NOMO-1 (cell line): ENCODE measurements at regions not wholly inside any gene's neighbourhood (a gene's known extent, or its start where the extent isn't known, plus 50 kb on each side); places are given as distances from the start of the nearest gene placed in this dataset.
A peak's percentile ranks its signal among the peaks of the same experiment; 100 is the strongest.
"Not testable (repeated sequence)": the region's sequence is repeated elsewhere in the genome, so short reads cannot be mapped to it uniquely, and the experiment has no call there.

Experiments used
- DNase-seq, 2 experiments: peaks; one replicate each; lab custom pipeline; 2025; ENCODE audit not compliant: unreplicated experiment in 2 of 2; lab: John Stamatoyannopoulos, UW

DNA sequence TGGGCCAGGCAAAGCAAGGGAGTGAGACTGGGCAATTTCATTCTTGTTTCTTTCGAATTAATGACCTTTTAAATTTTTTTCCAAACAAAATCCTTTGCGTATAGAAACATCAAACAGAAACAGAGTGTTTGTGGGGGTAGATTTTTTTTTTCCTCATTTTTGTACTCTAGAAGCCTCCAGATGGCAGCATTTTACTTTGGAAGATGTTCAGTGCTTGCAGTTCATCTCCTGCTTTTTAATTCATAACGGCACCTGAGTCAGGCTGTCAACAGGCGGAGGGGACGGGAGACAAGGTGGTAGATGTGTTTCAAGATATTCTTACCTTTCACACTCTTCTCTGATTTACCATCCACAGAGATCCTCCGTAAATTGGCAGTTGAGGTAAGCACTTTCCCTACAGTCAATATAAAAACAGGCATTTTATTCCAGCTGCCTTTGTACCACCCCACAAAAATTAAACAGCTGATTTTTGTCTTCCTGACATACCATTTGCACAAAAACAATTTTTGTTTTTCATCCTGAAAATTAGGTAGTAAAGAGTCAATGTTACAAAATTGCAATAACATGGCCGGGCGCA, 99.5 kb upstream of the FBXL17 start:
- DNase-seq, result peak in 1 of 2 experiments; percentile 6

DNA sequence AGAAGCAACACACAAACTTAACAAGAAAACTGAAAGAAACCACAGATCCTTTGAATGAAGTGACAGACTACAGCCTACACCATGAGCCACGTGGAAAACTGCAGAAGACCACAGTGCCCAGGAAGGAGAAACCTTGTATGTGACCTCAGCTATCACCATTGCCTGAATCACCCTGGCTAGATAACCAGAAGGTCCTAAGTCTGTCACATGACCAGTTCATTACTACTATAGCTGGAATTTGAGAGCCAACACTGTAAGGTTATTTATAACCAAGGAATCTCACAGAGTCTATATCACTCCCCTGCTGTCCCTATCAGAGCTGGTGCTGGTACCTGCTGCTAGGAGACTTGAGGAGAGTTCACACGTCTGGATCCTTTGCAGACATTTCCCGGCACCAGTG, 90.3 kb upstream of the FBXL17 start:
- no peak for DNase-seq

DNA sequence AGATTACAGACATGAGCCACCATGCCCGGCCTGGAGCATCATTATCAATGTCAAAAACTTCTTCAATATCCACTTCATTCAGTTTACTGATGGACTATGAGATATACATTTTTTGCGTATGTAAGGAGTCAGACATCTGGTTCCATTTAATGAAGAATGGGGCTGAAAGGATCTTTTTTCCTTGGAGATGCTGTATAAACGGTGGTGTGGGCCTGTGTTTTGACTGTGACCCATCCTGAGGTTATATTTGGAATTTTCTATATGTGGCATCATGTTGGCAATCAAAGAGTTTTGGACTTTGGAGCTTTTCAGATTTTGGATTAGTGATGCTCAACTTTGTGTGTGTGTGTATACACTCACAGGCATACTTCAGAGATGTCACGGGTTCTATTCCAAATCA, 85.7 kb upstream of the FBXL17 start:
- DNase-seq, result no peak

DNA sequence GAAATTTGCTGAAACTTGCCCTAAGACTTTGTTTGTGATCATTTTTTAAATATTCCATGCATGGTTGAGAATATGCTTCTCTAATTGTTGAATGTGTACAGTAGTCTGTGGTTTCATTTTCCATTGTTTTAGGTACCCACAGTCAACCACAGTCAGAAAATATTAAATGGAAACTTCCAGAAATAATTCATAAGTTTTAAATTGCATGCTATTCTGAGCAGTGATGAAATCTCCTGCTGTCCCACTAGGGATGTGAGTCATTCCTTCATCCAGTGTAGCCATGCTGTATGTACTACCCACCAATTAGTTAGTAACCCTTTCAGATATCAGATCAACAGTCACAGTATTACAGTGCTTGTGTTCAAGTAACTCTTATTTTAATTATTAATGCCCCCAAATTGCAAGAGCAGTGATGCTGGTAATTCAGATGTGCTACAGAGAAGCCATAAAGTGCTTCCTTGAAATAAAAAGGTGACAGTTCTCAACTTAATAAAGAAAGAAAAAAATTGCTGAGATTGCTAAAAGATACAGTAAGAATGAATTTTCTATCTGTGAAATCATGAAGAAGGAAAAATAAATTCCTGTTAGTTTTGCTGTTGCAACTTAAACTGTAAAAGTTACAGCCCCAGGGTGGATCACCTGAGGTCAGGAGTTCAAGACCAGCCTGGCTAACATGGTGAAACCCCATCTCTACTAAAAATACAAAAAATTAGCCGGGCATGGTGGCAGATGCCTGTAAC, 79.9 kb upstream of the FBXL17 start:
- peak in 1 of 2 experiments; percentile 10 for DNase-seq

DNA sequence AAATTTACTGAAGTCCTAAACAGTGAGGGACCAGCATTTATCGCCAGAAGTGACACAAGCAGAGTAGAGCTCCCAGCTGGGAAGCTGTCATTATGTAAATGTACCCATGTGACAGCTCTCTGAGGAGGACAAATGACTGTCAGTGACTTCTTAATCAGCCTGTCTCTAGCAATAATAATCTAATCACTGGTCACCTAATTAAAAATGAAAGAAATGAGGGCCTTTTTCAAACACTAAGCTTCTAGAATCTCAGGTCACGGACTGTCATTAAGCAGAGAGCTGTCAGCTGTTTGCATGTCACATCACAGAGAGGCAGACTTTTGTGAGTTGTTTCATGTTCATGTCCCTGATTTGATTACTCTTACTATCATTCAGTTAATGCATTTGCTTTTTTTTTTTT, 77.9 kb upstream of the FBXL17 start:
- DNase-seq, result no peak

DNA sequence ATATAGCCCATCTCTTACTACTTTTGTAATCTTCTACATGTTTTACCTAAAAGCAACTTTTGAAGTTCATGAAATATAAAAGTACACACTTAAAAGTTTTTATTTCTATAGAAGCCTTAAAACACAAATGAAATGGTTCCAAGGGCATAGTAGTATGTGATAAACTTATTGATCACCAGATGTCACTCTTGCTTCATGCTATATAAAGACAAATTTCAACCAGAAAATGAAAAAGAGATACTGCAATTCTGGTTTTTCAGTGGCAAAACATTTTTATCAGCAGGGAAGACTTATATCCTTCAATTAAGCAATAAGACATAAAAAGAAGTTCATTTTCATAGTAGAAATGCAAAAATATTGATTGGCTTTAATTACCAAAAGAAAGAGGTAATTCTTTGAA, 69.4 kb upstream of the FBXL17 start:
- DNase-seq, result no peak

DNA sequence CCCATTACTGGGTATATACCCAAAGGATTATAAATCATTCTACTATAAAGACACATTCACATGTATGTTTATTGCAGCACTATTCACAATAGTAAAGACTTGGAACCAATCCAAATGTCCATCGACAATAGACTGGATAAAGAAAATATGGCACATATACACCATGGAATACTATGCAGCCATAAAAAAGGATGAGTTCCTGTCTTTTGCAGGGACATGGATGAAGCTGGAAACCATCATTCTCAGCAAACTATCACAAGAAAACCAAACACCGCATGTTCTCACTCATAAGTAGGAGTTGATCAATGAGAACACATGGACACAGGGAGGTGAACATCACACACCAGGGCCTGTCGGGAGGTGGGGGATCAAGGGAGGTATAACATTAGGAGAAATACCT, 62.2 kb upstream of the FBXL17 start:
- DNase-seq, result not testable (repeated sequence)

DNA sequence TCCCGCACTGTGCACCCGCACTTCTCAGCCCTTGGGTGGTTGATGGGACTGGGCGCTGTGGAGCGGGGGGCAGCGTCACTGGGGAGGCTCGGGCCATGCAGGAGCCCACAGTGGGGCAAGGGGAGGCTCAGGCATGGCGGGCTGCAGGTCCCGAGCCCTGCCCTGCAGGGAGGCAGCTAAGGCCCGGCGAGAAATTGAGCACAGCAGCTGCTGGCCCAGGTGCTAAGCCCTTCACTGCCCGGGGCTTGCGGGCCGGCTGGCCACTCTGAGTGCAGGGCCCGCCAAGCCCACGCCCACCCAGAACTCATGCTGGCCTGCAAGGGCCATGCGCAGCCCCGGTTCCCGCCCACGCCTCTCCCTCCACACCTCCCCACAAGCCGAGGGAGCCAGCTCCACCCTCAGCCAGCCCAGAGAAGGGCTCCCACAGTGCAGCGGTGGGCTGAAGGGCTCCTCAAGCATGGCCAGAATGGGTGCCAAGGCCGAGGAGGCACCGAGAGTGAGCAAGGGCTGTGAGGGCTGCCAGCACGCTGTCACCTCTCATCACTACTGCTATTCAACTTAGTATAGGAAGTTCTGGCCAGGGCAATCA, 60.3 kb upstream of the FBXL17 start:
- not testable (repeated sequence) for DNase-seq

DNA sequence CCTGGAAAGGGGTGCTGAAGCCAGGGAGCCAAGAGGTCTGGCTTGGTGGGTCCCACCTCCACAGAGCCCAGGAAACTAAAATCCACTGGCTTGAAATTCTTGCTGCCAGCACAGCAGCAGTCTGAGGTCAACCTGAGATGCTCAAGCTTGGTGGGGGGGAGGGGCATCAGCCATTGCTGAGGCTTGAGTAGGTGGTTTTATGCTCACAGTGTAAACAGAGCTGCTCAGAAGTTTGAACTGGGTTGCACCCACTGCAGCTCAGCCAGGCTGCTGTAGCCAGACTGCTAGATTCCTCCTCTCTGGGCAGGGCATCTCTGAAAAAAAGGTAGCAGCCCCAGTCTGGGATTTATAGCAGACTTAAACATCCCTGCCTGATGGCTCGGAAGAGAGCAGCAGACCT, 55.5 kb upstream of the FBXL17 start:
- DNase-seq, result no peak

DNA sequence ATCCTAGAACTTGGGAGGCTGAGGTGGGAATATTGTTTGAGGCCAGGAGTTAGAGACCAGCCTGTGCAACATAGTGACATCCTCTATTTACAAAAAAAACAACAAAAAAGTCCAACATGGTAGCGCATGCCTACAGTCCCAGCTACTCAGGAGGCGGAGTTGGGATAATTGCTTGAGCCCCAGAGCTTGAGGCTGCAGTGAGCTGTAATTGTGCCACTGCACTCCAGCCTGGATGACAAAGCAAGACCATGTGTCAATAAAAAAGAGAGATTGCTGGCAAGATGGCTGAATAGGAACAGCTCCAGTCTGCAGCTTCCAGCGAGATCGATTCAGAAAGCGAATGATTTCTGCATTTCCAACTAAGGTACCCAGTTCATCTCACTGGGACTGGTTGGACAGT, 54.8 kb upstream of the FBXL17 start:
- no peak for DNase-seq

DNA sequence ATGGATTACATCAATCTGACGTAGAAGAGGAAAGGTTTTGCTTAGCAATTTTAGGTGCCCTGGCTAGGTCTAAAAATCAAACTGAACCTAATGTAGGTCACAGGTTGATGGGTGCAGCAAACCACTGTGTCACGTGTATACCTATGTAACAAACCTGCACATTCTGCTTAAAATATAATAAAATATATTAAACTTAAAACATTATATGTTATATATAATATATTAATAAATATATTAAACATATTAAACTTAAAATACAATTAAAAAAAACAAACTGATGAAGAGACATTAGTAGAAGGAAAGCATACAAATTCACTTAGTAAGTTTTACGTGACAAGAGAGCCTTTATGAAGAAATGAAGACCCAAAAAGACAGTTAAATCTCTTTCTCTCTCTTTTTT, 51.7 kb upstream of the FBXL17 start:
- no peak for DNase-seq

DNA sequence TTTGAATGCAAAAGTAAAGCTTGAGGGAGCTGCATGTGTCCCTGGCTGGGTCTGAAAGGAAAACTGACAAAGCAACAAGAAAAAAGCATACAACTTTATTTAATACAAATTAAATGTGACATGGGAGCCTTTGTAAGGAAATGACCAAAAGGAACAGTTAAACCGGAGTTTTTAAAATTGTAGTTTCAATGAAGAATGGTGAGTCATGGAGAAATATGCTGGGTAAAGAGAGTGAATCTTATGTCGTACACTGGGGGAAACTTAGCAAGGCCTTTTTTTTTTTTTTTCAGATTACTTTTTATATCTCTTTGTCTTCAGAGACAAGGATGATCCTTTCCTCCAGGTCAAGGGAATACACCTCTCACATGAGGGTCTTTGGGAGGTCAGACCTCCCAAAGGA, 50.1 kb upstream of the FBXL17 start:
- no peak for DNase-seq
